HCT116 (cell line): ENCODE measurements at regions not wholly inside any gene's neighbourhood (a gene's known extent, or its start where the extent isn't known, plus 50 kb on each side); places are given as distances from the start of the nearest gene placed in this dataset.

ENCODE experiments used
- EZH2 ChIP-seq: fragments of 200-600 bp; sonication (generic); IDR thresholded peaks from 2 replicates; pipeline ENCODE4 v1.6.1; 2017; ENCODE audit warnings: antibody characterized with exemption, mixed run types
- POLR2A ChIP-seq: IDR thresholded peaks from 2 replicates; pipeline ENCODE4 v1.7.0; 2011; ENCODE audit warnings: borderline replicate concordance; ENCODE audit not compliant: insufficient read depth, insufficient read length; ENCODE audit errors: extremely low read depth
- YY1 ChIP-seq: IDR thresholded peaks from 2 replicates; pipeline ENCODE4 v1.6.1; 2011; ENCODE audit warnings: low read length, low read depth, moderate library complexity, mild to moderate bottlenecking; ENCODE audit not compliant: insufficient replicate concordance; ENCODE audit errors: extremely low read depth
- TF ChIP-seq, protein P1 (sequence below): IDR thresholded peaks from 2 replicates; pipeline ENCODE4 v1.6.1; 2012

DNA sequence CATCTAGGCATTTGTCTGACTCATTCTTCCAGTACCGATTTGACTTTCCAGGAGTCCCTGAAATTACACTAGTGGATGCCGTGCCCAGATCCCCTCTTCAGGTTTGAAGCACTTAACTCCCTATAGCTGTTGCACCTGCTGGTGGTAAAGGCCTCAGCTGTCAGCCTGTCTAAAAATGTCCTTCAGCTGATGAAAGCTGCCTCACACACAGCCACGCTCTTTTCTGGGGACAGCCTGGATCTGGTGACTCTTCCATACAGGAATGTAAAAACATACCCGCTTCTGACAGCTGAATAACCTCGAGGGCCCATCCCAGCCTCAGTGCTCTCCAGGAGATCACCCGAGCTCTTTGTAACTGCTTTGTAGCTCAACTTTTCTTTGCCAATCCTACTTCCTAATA, 534.1 kb upstream of the GRM7 start:
- TF ChIP-seq EZH2 (no peak), POLR2A (no peak), YY1 (no peak)
- TF ChIP-seq, protein P1, sequence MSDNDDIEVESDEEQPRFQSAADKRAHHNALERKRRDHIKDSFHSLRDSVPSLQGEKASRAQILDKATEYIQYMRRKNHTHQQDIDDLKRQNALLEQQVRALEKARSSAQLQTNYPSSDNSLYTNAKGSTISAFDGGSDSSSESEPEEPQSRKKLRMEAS, result no peak
